ENCODE measurements at regions not wholly inside any gene's neighbourhood (a gene's known extent, or its start where the extent isn't known, plus 50 kb on each side); places are given as distances from the start of the nearest gene placed in this dataset.

- TF ChIP-seq POLR2A (IDR thresholded peaks at IDR 0.05), result no peak
- TF ChIP-seq, protein P1, sequence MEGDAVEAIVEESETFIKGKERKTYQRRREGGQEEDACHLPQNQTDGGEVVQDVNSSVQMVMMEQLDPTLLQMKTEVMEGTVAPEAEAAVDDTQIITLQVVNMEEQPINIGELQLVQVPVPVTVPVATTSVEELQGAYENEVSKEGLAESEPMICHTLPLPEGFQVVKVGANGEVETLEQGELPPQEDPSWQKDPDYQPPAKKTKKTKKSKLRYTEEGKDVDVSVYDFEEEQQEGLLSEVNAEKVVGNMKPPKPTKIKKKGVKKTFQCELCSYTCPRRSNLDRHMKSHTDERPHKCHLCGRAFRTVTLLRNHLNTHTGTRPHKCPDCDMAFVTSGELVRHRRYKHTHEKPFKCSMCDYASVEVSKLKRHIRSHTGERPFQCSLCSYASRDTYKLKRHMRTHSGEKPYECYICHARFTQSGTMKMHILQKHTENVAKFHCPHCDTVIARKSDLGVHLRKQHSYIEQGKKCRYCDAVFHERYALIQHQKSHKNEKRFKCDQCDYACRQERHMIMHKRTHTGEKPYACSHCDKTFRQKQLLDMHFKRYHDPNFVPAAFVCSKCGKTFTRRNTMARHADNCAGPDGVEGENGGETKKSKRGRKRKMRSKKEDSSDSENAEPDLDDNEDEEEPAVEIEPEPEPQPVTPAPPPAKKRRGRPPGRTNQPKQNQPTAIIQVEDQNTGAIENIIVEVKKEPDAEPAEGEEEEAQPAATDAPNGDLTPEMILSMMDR (IDR thresholded peaks at IDR 0.05), result no peak
- no peaks in the 10 kb centered on the region for H3K9me3 ChIP-seq
- intact Hi-C loops (cut with DNase I), result no loop called here
- peak; percentile 29 to 89 (median 80) for ATAC-seq
- H3K27ac ChIP-seq, result peak overlapping the region in 6 of 12 donors; percentile 19 to 59 (median 40)
- peak in 1 of 5 donors; percentile 66 for DNase-seq
- 75 to 84% (median 83%) methylated on average over 12 of the region's 12 CpGs for WGBS, 4 donors
- no peaks in the 10 kb centered on the region for H3K27me3 ChIP-seq
- H3K4me1 ChIP-seq, result peaks cover 0 to 17% (median 7%) of the 10 kb centered on the region in 12 donors
- no peak overlapping the region for H3K4me3 ChIP-seq
- no peaks in the 10 kb centered on the region for H3K36me3 ChIP-seq
Observed at GRCh38 chr6:169162752-169163407, 90.8 kb downstream of the THBS2 start.

DNA sequence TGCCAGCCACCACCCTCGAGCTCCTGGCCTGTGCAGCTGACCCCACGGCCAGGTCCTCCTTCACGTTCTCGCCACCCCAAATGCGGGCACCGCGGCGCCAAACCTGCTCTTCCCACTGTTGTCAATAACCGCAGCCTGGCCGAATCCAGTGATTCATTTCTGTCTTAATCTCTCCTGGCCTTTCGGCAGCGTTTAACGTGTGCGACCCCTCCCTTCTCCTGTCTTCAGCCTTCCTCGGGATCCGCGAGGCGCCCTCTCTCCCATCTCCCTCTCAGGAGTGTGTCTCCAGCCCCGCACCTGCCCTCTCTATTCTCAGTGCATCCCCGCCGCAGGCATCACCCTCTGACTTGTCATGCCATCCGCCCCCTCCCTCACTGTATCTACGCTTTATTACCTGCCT, 91.4 kb downstream of the THBS2 start:
- TF ChIP-seq, protein P1 (IDR thresholded peaks at IDR 0.05), result no peak
- TF ChIP-seq POLR2A (IDR thresholded peaks at IDR 0.05), result no peak
- Histone ChIP-seq H3K27me3 (no peaks in the 10 kb centered on the region), H3K27ac (peak overlapping the region in 4 of 12 donors; percentile 3 to 58 (median 40)), H3K4me3 (no peak overlapping the region), H3K36me3 (no peaks in the 10 kb centered on the region), H3K4me1 (peaks cover 0 to 21% (median 12%) of the 10 kb centered on the region in 12 donors), H3K9me3 (no peaks in the 10 kb centered on the region)
- DNase-seq (no peak), ATAC-seq (no peak)
- WGBS, 4 donors, result 93 to 96% (median 94%) methylated on average over 23 of the region's 23 CpGs
- intact Hi-C loops (cut with DNase I), result no loop called here

- ATAC-seq (no peak), DNase-seq (no peak)
- intact Hi-C loops (cut with DNase I), result no loop called here
- Histone ChIP-seq H3K27ac (no peak overlapping the region), H3K4me1 (peaks cover 0 to 26% (median 15%) of the 10 kb centered on the region in 12 donors), H3K36me3 (no peaks in the 10 kb centered on the region), H3K9me3 (no peaks in the 10 kb centered on the region), H3K4me3 (no peak overlapping the region), H3K27me3 (no peaks in the 10 kb centered on the region)
- TF ChIP-seq, protein P1 (IDR thresholded peaks at IDR 0.05), result no peak
- no peak for TF ChIP-seq POLR2A (IDR thresholded peaks at IDR 0.05)
- 87 to 94% (median 91%) methylated on average over 13 of the region's 13 CpGs for WGBS, 4 donors
Observed at GRCh38 chr6:169161572-169162167, 92.0 kb downstream of the THBS2 start.

DNA sequence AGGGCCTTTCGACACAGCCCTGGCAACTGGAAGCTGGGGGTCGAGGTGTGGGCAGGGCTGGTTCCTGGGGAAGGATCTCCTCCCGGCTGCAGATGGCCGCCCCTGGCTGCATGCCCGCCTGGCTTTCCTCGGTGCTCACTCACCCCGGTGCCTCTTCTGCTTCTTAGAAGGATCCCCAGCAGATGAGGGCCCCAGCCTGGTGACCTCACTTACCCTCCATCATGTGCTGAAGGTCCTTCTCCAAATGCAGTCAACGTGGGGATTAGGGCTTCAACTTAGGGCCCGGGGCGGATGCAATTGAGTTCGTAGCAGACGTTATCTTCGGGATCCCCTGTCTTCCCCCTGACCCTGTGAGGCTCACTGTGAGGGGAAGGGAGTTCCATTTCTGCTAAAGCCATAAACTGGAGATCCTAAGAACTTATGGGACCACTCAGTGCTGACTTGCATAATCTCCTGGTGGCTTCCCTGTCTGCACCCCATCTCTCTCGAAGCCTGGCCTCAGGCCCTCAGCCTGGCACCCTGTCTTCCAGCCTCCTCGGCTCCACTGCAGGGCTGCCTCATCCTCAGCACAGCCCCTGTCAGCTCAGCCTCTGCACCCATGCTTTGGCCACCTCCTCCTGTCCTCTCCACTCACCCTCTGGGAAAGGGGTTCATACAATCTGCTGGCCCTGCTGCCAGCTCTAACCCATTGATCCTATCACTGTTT, 92.6 kb downstream of the THBS2 start:
- WGBS, 4 donors, result 79 to 93% (median 85%) methylated on average over 15 of the region's 15 CpGs
- DNase-seq, result no peak
- H3K27ac ChIP-seq, result no peak overlapping the region

More for the DNA sequence above, 92.6 kb downstream of the THBS2 start:
- Histone ChIP-seq H3K36me3 (no peaks in the 10 kb centered on the region), H3K9me3 (no peaks in the 10 kb centered on the region), H3K4me1 (peaks cover 0 to 31% (median 15%) of the 10 kb centered on the region in 12 donors), H3K4me3 (no peak overlapping the region), H3K27me3 (no peaks in the 10 kb centered on the region)
- intact Hi-C loops (cut with DNase I), result no loop called here
- no peak for ATAC-seq
- TF ChIP-seq, protein P1 (IDR thresholded peaks at IDR 0.05), result no peak
- no peak for TF ChIP-seq POLR2A (IDR thresholded peaks at IDR 0.05)

Measured in heart left ventricle (tissue), 16 donors.